SK-N-SH (cell line): ENCODE measurements at regions not wholly inside any gene's neighbourhood (a gene's known extent, or its start where the extent isn't known, plus 50 kb on each side); places are given as distances from the start of the nearest gene placed in this dataset.
A peak's percentile ranks its signal among the peaks of the same experiment; 100 is the strongest.

Experiments
- CTCF ChIA-PET: fragments of 300-600, 350-600 bp; formaldehyde crosslinking; extraction: SDS; loops from one replicate; lab custom pipeline; 2021; lab: Yijun Ruan, JAX
- POLR2A ChIA-PET: fragments of 350-600 bp; sonication (Branson Sonifier 250); formaldehyde crosslinking; extraction: SDS; loops from one replicate; lab custom pipeline; 2020; ENCODE audit warnings: antibody characterized with exemption, inconsistent platforms; lab: Yijun Ruan, JAX
- DNase-seq: peaks from one replicate; pipeline ENCODE4 v3.0.0; 2012
- H2AFZ ChIP-seq: fragments of 200-600 bp; sonication (generic); 2 replicates; pipeline ENCODE4 v1.8.1; 2016; ENCODE audit warnings: antibody characterized with exemption, mild to moderate bottlenecking, low read depth
- H3F3A ChIP-seq: fragments of 200-600 bp; sonication (generic); replicated peaks from 2 replicates; pipeline ENCODE3; 2016; ENCODE audit warnings: antibody characterized with exemption, mild to moderate bottlenecking; ENCODE audit not compliant: insufficient read depth
- H3K27ac ChIP-seq, 2 experiments: fragments of 200-500 bp in 1 of 2; fragments of 200-600 bp in 1 of 2; sonication (Bioruptor generic) in 1 of 2; sonication (generic), shearing (Covaris generic) in 1 of 2; 2 replicates each; pipeline versions ENCODE4 v1.5.1 to v1.6.1; 2014 to 2016; ENCODE audit warnings: low read depth in 2 of 2, inconsistent platforms in 1 of 2, low read length in 1 of 2, mild to moderate bottlenecking in 1 of 2, mixed read lengths in 1 of 2
- H3K27me3 ChIP-seq: fragments of 200-600 bp; sonication (generic), shearing (Covaris generic); 2 replicates; pipeline ENCODE4 v1.6.1; 2016; ENCODE audit warnings: mixed run types; ENCODE audit not compliant: insufficient read depth
- H3K36me3 ChIP-seq, 2 experiments: fragments of 200-500 bp in 1 of 2; fragments of 200-600 bp in 1 of 2; sonication (Bioruptor generic) in 1 of 2; sonication (generic) in 1 of 2; replicated peaks in 1 of 2; 2 replicates each; pipeline versions ENCODE3 to v1.5.1; 2014 to 2016; ENCODE audit warnings: low read length in 1 of 2, mild to moderate bottlenecking in 1 of 2; ENCODE audit not compliant: insufficient read depth in 2 of 2, control insufficient read depth in 1 of 2
- H3K4me1 ChIP-seq, 2 experiments: fragments of 200-500 bp in 1 of 2; fragments of 200-600 bp in 1 of 2; sonication (Bioruptor generic) in 1 of 2; sonication (generic), shearing (Covaris generic) in 1 of 2; 2 replicates each; pipeline versions ENCODE4 v1.5.1 to v1.6.1; 2014 to 2016; ENCODE audit warnings: low read depth in 1 of 2, low read length in 1 of 2, mixed run types in 1 of 2; ENCODE audit not compliant: insufficient read depth in 2 of 2, control insufficient read depth in 1 of 2
- H3K4me2 ChIP-seq: fragments of 200-600 bp; sonication (generic), shearing (Covaris generic); 2 replicates; pipeline ENCODE4 v1.6.1; 2017; ENCODE audit warnings: mixed run types
- H3K4me3 ChIP-seq, 2 experiments: fragments of 200-500 bp in 1 of 2; fragments of 200-600 bp in 1 of 2; sonication (Bioruptor generic) in 1 of 2; sonication (generic), shearing (Covaris generic) in 1 of 2; 2 replicates each; pipeline versions ENCODE4 v1.5.1 to v1.8.1; 2014 to 2016; ENCODE audit warnings: low read depth in 2 of 2, inconsistent platforms in 1 of 2, low read length in 1 of 2, mild to moderate bottlenecking in 1 of 2, mixed read lengths in 1 of 2, moderate library complexity in 1 of 2
- H3K79me2 ChIP-seq: fragments of 200-600 bp; sonication (generic); 2 replicates; pipeline ENCODE4 v1.8.1; 2017; ENCODE audit warnings: mild to moderate bottlenecking; ENCODE audit not compliant: insufficient read depth
- H3K9ac ChIP-seq: fragments of 200-600 bp; sonication (generic); 2 replicates; pipeline ENCODE4 v1.6.1; 2017; ENCODE audit warnings: mixed run types
- H3K9me2 ChIP-seq: fragments of 200-600 bp; sonication (generic); 2 replicates; pipeline ENCODE4 v1.6.1; 2017; ENCODE audit warnings: mixed run types
- H3K9me3 ChIP-seq: fragments of 200-600 bp; sonication (generic); 2 replicates; pipeline ENCODE4 v1.6.1; 2017; ENCODE audit warnings: mixed run types, mild to moderate bottlenecking, moderate library complexity
- H4K20me1 ChIP-seq: fragments of 200-600 bp; sonication (generic); 2 replicates; pipeline ENCODE4 v1.6.1; 2017; ENCODE audit warnings: mild to moderate bottlenecking, mixed run types; ENCODE audit not compliant: insufficient read depth
- CHD2 ChIP-seq: fragments of 150-350 bp; IDR thresholded peaks from 2 replicates; pipeline ENCODE4 v1.6.1; 2018; ENCODE audit warnings: low read length; ENCODE audit not compliant: partially characterized antibody
- EP300 ChIP-seq, 2 experiments: IDR thresholded peaks; 2 replicates each; pipeline versions ENCODE4 v1.4.0 to v1.6.1; 2012; ENCODE audit warnings: borderline replicate concordance in 1 of 2, low read depth in 1 of 2, low read length in 1 of 2
- FOXJ3 ChIP-seq: sonication (generic); formaldehyde crosslinking; IDR thresholded peaks from 2 replicates; pipeline ENCODE4 v1.5.1; 2020; ENCODE audit warnings: mild to moderate bottlenecking, missing genetic modification reagents
- GABPA ChIP-seq: IDR thresholded peaks from 2 replicates; pipeline ENCODE4 v1.4.0; 2012; ENCODE audit warnings: low read depth, mild to moderate bottlenecking
- GATA2 ChIP-seq: sonication (generic); formaldehyde crosslinking; IDR thresholded peaks from 2 replicates; pipeline ENCODE4 v1.5.0; 2020; ENCODE audit warnings: mild to moderate bottlenecking, missing genetic modification reagents
- IRF3 ChIP-seq: fragments of 150-350 bp; IDR thresholded peaks from 2 replicates; pipeline ENCODE4 v1.6.1; 2016; ENCODE audit warnings: mild to moderate bottlenecking, low read depth, low read length
- NFIC ChIP-seq: IDR thresholded peaks from 2 replicates; pipeline ENCODE4 v1.4.0; 2012; ENCODE audit warnings: borderline replicate concordance
- RAD21 ChIP-seq: IDR thresholded peaks from 2 replicates; pipeline ENCODE4 v1.6.1; 2012; ENCODE audit warnings: mild to moderate bottlenecking, low read length
- RCOR1 ChIP-seq: fragments of 150-350 bp; IDR thresholded peaks from 2 replicates; pipeline ENCODE4 v1.6.1; 2017; ENCODE audit warnings: antibody characterized with exemption, low read length
- RXRA ChIP-seq: IDR thresholded peaks from 2 replicates; pipeline ENCODE4 v1.4.0; 2012; ENCODE audit warnings: low read depth, mild to moderate bottlenecking, borderline replicate concordance
- TCF12 ChIP-seq: IDR thresholded peaks from 2 replicates; pipeline ENCODE4 v1.4.0; 2012
- USF1 ChIP-seq: IDR thresholded peaks from 2 replicates; pipeline ENCODE4 v1.4.0; 2012; ENCODE audit warnings: low read depth, borderline replicate concordance
- USF2 ChIP-seq: fragments of 150-350 bp; IDR thresholded peaks from 2 replicates; pipeline ENCODE4 v1.6.1; 2017; ENCODE audit warnings: antibody characterized with exemption, low read length, low read depth, borderline replicate concordance
- WGBS: methylation state at CpG from one replicate; pipeline ENCODE4 v1.1.6; 2017; ENCODE audit warnings: low lambda C conversion rate; 5-methylcytosine and 5-hydroxymethylcytosine counted together

GRCh38 chr13:105084931-105085330 is 1450.5 kb downstream of the EFNB2 start:
- Histone ChIP-seq H3K9me2 (no peaks in the 10 kb centered on the region), H3K36me3 (no peaks in the 10 kb centered on the region), H3K27me3 (no peaks in the 10 kb centered on the region), H4K20me1 (no peaks in the 10 kb centered on the region), H3K4me3 (no peak overlapping the region), H3K9ac (no peak overlapping the region), H3K4me1 (peaks cover 0 to 15% of the 10 kb centered on the region in 2 experiments; a peak in 2 of 4 replicates), H2AFZ (no peak overlapping the region), H3K27ac (peak overlapping the region in 1 of 2 experiments; percentile 85; a peak in 2 of 4 replicates), H3K79me2 (no peaks in the 10 kb centered on the region), H3K9me3 (no peaks in the 10 kb centered on the region), H3K4me2 (no peak overlapping the region), H3F3A (no peaks in the 10 kb centered on the region)
- WGBS: 67% methylated on average over 5 of the region's 5 CpGs
- TF ChIP-seq USF1: no peak
- TF ChIP-seq GABPA: no peak
- no peak for TF ChIP-seq NFIC
- DNase-seq: no peak
- ChIA-PET POLR2A (no interaction called here), CTCF (interaction anchor here (1.0 to 1.7 kb wide), 2 partner anchors 51 to 1451 kb away, joined by 3 to 4 read pairs; no protein-coding TSS in a partner anchor)

GRCh38 chr13:105083992-105084391 is 1451.5 kb downstream of the EFNB2 start:
- H3K27me3 ChIP-seq: no peaks in the 10 kb centered on the region
- H3K27ac ChIP-seq: peak overlapping the region in 1 of 2 experiments; percentile 85; a peak in 2 of 4 replicates
- no peak for TF ChIP-seq RXRA
- peak; percentile 67 for TF ChIP-seq FOXJ3 (CRISPR knock-in tag)
- TF ChIP-seq IRF3: no peak
- TF ChIP-seq GATA2 (CRISPR knock-in tag): peak; percentile 83
- TF ChIP-seq RCOR1: peak; percentile 82; the same call in 1 of the 2 replicates
- TF ChIP-seq TCF12: peak; percentile 50
- TF ChIP-seq USF2: no peak
- peak; percentile 34 for TF ChIP-seq RAD21
- peak; percentile 15 for TF ChIP-seq CHD2
- peak in 1 of 2 experiments; percentile 85; a peak in 2 of 4 replicates for TF ChIP-seq EP300 (IDR thresholded peaks at IDR 0.05; ENCODE audit: borderline replicate concordance in 1 of 2, low read depth in 1 of 2, low read length in 1 of 2)
- H4K20me1 ChIP-seq: no peaks in the 10 kb centered on the region
- H3K9me2 ChIP-seq: no peaks in the 10 kb centered on the region
- no peak overlapping the region for H3K9ac ChIP-seq
- DNase-seq: peak; percentile 67
- CTCF ChIA-PET: interaction anchor here (1.0 to 1.7 kb wide), 2 partner anchors 52 to 1452 kb away, joined by 3 to 4 read pairs; no protein-coding TSS in a partner anchor
- no peak overlapping the region for H3K4me2 ChIP-seq
- no peaks in the 10 kb centered on the region for H3K36me3 ChIP-seq
- no peaks in the 10 kb centered on the region for H3K79me2 ChIP-seq
- H3K9me3 ChIP-seq: no peaks in the 10 kb centered on the region
- peaks cover 0 to 15% of the 10 kb centered on the region in 2 experiments; a peak in 2 of 4 replicates for H3K4me1 ChIP-seq
- no peaks in the 10 kb centered on the region for H3F3A ChIP-seq
- POLR2A ChIA-PET: no interaction called here
- H3K4me3 ChIP-seq: no peak overlapping the region
- no peak overlapping the region for H2AFZ ChIP-seq
- 5% methylated on average over 3 of the region's 3 CpGs for WGBS
